Activated CD8-positive, alpha-beta T cell treated with anti-CD3 and anti-CD28 coated beads for 36 hours (primary cell): ENCODE measurements at regions not wholly inside any gene's neighbourhood (a gene's known extent, or its start where the extent isn't known, plus 50 kb on each side); places are given as distances from the start of the nearest gene placed in this dataset.

Source experiments
- ATAC-seq: fragments of 200-7000 bp; cut with Tn5 transposase; one replicate; pipeline ENCODE4 v1.10.0; 2021; ENCODE audit warnings: mild to moderate bottlenecking, moderate library complexity
- CTCF ChIA-PET: fragments of 350-600 bp; sonication (Branson Sonifier 250); formaldehyde crosslinking; loops from one replicate; lab custom pipeline; 2021; ENCODE audit warnings: antibody characterized with exemption; lab: Charles Lee
- POLR2A ChIA-PET: fragments of 350-600 bp; sonication (Branson Sonifier 250); formaldehyde crosslinking; loops from one replicate; lab custom pipeline; 2021; ENCODE audit warnings: antibody characterized with exemption; lab: Charles Lee
- DNase-seq: peaks from one replicate; pipeline ENCODE4 v3.0.0-alpha.2; 2020
- H3K27ac Mint-ChIP-seq: one replicate; pipeline ENCODE4 v1.8.0; 2021; ENCODE audit warnings: mild to moderate bottlenecking, mixed read lengths
- H3K27me3 Mint-ChIP-seq: one replicate; pipeline ENCODE4 v1.8.0; 2021; ENCODE audit warnings: mixed read lengths
- H3K36me3 Mint-ChIP-seq: one replicate; pipeline ENCODE4 v1.8.0; 2021; ENCODE audit warnings: low read depth, mixed read lengths
- H3K4me1 Mint-ChIP-seq: one replicate; pipeline ENCODE4 v1.8.0; 2021; ENCODE audit warnings: low read depth, mixed read lengths
- H3K4me3 Mint-ChIP-seq: one replicate; pipeline ENCODE4 v1.8.0; 2021; ENCODE audit warnings: mild to moderate bottlenecking, moderate library complexity, mixed read lengths
- H3K9me3 Mint-ChIP-seq: one replicate; pipeline ENCODE4 v1.8.0; 2021; ENCODE audit warnings: mixed read lengths
- intact Hi-C: fragments of 100-400 bp; cut with micrococcal nuclease; formaldehyde crosslinking; loops from one replicate; pipeline ENCODE4 v1.10.0; 2022
- TF ChIP-seq, protein P1 (sequence below): fragments of 200-600 bp; IDR thresholded peaks from one replicate; pipeline ENCODE4 v1.8.0; 2022; ENCODE audit warnings: antibody characterized with exemption, mild to moderate bottlenecking

DNA sequence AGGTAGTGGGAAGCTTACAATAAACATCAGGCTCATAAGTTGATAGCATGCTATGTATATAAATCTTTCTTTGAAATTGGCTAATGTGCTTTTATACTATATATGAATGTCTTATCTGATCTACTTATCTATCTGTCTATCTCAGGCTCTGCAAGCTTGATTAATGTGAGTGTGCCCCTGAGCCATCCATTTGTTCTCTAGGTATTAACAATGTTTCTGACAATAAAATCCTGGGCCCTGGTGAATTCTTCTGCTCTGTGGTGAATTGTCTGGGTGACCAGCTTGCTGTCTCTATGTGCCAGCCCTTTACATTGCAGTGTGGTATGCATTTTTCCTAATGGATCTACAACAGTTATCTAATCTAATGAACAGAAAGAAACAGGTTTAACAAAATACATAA, 295.9 kb downstream of the HRH4 start:
- intact Hi-C loops: no loop called here
- H3K36me3 Mint-ChIP-seq: no peaks in the 10 kb centered on the region
- DNase-seq: no peak
- no peaks in the 10 kb centered on the region for H3K27me3 Mint-ChIP-seq
- ChIA-PET CTCF (no interaction called here), POLR2A (interaction anchor here (0.6 kb wide), 1 partner anchor 1837 kb away, joined by 3 read pairs; no protein-coding TSS in a partner anchor)
- H3K4me3 Mint-ChIP-seq: no peak overlapping the region
- no peaks in the 10 kb centered on the region for H3K4me1 Mint-ChIP-seq
- ATAC-seq: no peak
- peaks cover 2% of the 10 kb centered on the region for H3K9me3 Mint-ChIP-seq
- TF ChIP-seq, protein P1, sequence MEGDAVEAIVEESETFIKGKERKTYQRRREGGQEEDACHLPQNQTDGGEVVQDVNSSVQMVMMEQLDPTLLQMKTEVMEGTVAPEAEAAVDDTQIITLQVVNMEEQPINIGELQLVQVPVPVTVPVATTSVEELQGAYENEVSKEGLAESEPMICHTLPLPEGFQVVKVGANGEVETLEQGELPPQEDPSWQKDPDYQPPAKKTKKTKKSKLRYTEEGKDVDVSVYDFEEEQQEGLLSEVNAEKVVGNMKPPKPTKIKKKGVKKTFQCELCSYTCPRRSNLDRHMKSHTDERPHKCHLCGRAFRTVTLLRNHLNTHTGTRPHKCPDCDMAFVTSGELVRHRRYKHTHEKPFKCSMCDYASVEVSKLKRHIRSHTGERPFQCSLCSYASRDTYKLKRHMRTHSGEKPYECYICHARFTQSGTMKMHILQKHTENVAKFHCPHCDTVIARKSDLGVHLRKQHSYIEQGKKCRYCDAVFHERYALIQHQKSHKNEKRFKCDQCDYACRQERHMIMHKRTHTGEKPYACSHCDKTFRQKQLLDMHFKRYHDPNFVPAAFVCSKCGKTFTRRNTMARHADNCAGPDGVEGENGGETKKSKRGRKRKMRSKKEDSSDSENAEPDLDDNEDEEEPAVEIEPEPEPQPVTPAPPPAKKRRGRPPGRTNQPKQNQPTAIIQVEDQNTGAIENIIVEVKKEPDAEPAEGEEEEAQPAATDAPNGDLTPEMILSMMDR: no peak
- H3K27ac Mint-ChIP-seq: no peak overlapping the region

DNA sequence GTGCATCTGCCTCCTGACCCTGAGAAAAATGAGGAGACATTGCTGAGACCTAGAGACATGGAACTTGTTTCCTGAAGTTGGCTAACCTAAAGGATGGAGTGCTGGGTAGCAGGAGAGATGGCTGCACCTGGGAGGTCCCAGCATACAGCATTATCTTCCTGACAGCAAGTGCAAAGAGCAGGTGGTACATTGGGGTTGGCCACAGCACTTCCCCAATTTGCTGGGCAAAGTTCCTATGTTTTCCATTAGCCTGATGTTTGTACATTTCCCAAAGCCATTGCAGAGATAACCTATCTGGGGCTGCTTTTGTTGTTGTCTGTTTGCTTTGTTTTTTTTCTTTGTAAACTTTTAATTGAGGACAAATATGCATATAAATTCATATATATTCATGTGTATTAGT, 296.7 kb downstream of the HRH4 start:
- ATAC-seq (no peak), DNase-seq (no peak)
- Mint-ChIP-seq H3K4me1 (no peaks in the 10 kb centered on the region), H3K36me3 (no peaks in the 10 kb centered on the region), H3K27me3 (no peaks in the 10 kb centered on the region), H3K9me3 (peaks cover 3% of the 10 kb centered on the region), H3K4me3 (no peak overlapping the region), H3K27ac (no peak overlapping the region)
- intact Hi-C loops: no loop called here
- TF ChIP-seq, protein P1: no peak
- ChIA-PET CTCF (no interaction called here), POLR2A (interaction anchor here (0.6 kb wide), 1 partner anchor 1836 kb away, joined by 3 read pairs; no protein-coding TSS in a partner anchor)

DNA sequence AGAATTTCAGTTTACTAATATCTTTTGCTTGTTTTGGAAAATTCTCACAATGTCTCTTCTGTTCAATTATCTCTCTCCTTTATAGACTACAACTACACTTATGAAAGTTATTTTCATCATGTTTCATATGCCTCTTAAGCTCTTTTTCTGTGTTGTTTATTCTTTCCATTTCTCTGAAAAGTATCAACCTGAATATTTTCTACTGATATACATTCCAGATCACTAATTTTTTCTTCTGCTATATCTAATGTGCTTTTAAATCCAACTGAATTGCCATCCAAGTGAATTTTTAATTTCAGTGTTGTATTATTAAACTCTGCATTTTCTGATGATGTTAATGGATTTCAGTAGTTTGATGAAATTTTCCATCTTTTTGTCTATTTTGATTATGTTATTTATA, 301.3 kb downstream of the HRH4 start:
- intact Hi-C loops: no loop called here
- ATAC-seq (no peak), DNase-seq (no peak)
- H3K27ac Mint-ChIP-seq: no peak overlapping the region
- no peak overlapping the region for H3K4me3 Mint-ChIP-seq
- TF ChIP-seq, protein P1: no peak
- H3K27me3 Mint-ChIP-seq: peaks cover 4% of the 10 kb centered on the region
- H3K4me1 Mint-ChIP-seq: no peaks in the 10 kb centered on the region
- ChIA-PET POLR2A (no interaction called here), CTCF (no interaction called here)
- peaks cover 3% of the 10 kb centered on the region for H3K9me3 Mint-ChIP-seq
- no peaks in the 10 kb centered on the region for H3K36me3 Mint-ChIP-seq

DNA sequence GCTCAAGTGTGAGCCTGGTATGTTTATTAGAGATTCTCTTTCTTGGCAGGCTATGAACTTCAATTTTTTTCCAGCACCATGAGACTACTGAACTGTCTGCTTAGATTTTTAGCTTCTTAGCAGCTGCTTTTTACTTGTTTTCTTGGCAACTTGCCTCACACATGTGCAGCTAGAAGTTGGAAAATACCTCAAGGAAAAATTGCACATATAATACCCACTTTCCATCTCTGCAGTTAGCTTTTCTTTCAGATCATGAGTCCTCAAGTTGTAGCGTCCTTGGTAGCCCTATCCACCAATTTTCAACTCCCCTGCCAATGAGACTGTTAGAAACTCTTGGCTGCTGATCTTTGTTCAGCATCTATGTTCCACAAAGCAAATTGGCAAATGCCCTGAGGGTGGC, 302.1 kb downstream of the HRH4 start:
- TF ChIP-seq, protein P1: no peak
- CTCF ChIA-PET: no interaction called here
- H3K9me3 Mint-ChIP-seq: peaks cover 3% of the 10 kb centered on the region
- H3K27ac Mint-ChIP-seq: no peak overlapping the region
- peaks cover 4% of the 10 kb centered on the region for H3K27me3 Mint-ChIP-seq
- H3K4me1 Mint-ChIP-seq: no peaks in the 10 kb centered on the region
- H3K4me3 Mint-ChIP-seq: no peak overlapping the region
- POLR2A ChIA-PET: no interaction called here
- DNase-seq (no peak), ATAC-seq (no peak)
- no peaks in the 10 kb centered on the region for H3K36me3 Mint-ChIP-seq
- intact Hi-C loops: no loop called here

DNA sequence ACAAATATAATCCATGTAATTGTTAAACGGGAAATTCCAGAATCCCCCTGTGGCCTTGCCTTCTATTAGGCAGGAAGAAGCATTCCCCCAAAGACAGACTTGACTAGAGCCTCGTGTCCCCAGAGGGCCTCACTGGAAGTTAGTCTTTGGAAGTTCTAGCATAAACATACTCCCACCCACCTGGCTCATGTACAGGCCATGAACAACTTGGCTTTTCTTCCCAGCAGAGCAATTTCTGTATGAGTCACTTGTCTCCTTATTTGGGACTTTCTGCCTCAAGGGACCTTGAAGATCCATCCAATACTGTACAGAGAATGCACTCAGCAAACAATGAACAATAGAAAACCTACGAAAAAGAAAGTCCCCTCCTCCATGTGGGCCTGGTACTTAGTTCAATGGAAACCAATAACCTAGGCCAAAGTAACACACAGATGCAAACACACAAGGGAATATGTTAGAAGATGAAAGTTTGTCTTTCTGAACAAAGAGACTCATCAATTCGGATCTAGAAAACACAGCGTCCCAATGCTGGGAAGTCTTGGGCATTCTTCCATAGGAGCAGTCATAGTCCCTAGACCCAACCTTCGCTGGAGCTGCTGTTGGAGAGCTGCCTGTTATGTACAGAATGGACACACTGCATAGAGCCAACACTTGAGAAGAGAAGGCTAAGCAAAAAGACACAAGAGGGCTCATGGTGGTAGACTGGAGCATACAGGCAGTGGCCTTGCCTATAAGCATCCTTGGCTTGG, 303.5 kb downstream of the HRH4 start:
- ChIA-PET CTCF (no interaction called here), POLR2A (no interaction called here)
- TF ChIP-seq, protein P1: no peak
- Mint-ChIP-seq H3K27ac (no peak overlapping the region), H3K27me3 (peaks cover 6% of the 10 kb centered on the region), H3K9me3 (peaks cover 3% of the 10 kb centered on the region), H3K4me1 (no peaks in the 10 kb centered on the region), H3K36me3 (no peaks in the 10 kb centered on the region), H3K4me3 (no peak overlapping the region)
- no peak for ATAC-seq
- DNase-seq: no peak
- intact Hi-C loops: no loop called here
